Skeletal muscle satellite cell (primary cell): ENCODE measurements at regions not wholly inside any gene's neighbourhood (a gene's known extent, or its start where the extent isn't known, plus 50 kb on each side); places are given as distances from the start of the nearest gene placed in this dataset. TPM values are rescaled to one million over a fixed set of nuclear protein-coding genes. Genes with fewer than 3 reads are reported as not detected.

Source experiments
- small RNA-seq: library from RNA; depleted of rRNA; stranded (forward); fragments of <200 nt; gene quantifications from one replicate; pipeline ENCODE3, GENCODE V24; 2012

Small RNA genes lying in the stretch of these regions (small RNA-seq; reads per million reads assigned to genes)
- gene RNA5SP44, result 0.91 reads per million, percentile 25 among the genes with 10 or more reads in this experiment
- gene RNU6-608P, result not detected
